ENCODE measurements at regions not wholly inside any gene's neighbourhood (a gene's known extent, or its start where the extent isn't known, plus 50 kb on each side); places are given as distances from the start of the nearest gene placed in this dataset.
A peak's percentile ranks its signal among the peaks of the same experiment; 100 is the strongest.
"Not testable (repeated sequence)": the region's sequence is repeated elsewhere in the genome, so short reads cannot be mapped to it uniquely, and the experiment has no call there.

GRCh38 chr12:131192951-131193350 is 239.2 kb downstream of the ADGRD1 start:
- DNase-seq (ENCODE audit: low read depth in 1 of 2, low spot score in 1 of 2), result no peak
- no peak for TF ChIP-seq JUND (IDR thresholded peaks at IDR 0.05; ENCODE audit: low read depth)
- in situ Hi-C loops (cut with HindIII; ENCODE audit: low pct_unique_long_range_greater_than_20kb, low sequenced_read_pairs), result no loop called here

GRCh38 chr12:131194166-131194565 is 240.5 kb downstream of the ADGRD1 start:
- peak in 1 of 2 experiments; percentile 54 for DNase-seq (ENCODE audit: low read depth in 1 of 2, low spot score in 1 of 2)
- TF ChIP-seq JUND (IDR thresholded peaks at IDR 0.05; ENCODE audit: low read depth), result no peak
- in situ Hi-C loops (cut with HindIII; ENCODE audit: low pct_unique_long_range_greater_than_20kb, low sequenced_read_pairs), result no loop called here

GRCh38 chr12:131195796-131196195 is 242.1 kb downstream of the ADGRD1 start:
- no peak for DNase-seq (ENCODE audit: low read depth in 1 of 2, low spot score in 1 of 2)
- TF ChIP-seq JUND (IDR thresholded peaks at IDR 0.05; ENCODE audit: low read depth), result no peak
- in situ Hi-C loops (cut with HindIII; ENCODE audit: low pct_unique_long_range_greater_than_20kb, low sequenced_read_pairs), result no loop called here

GRCh38 chr12:131196220-131196619 is 242.5 kb downstream of the ADGRD1 start:
- TF ChIP-seq JUND (IDR thresholded peaks at IDR 0.05; ENCODE audit: low read depth), result no peak
- in situ Hi-C loops (cut with HindIII; ENCODE audit: low pct_unique_long_range_greater_than_20kb, low sequenced_read_pairs), result no loop called here
- DNase-seq (ENCODE audit: low read depth in 1 of 2, low spot score in 1 of 2), result no peak

- DNase-seq (ENCODE audit: low read depth in 1 of 2, low spot score in 1 of 2), result no peak
- no peak for TF ChIP-seq JUND (IDR thresholded peaks at IDR 0.05; ENCODE audit: low read depth)
- in situ Hi-C loops (cut with HindIII; ENCODE audit: low pct_unique_long_range_greater_than_20kb, low sequenced_read_pairs), result no loop called here
Measured at GRCh38 chr12:131197490-131197889, 243.8 kb downstream of the ADGRD1 start.

GRCh38 chr12:131199221-131199620 is 245.5 kb downstream of the ADGRD1 start:
- no peak for DNase-seq (ENCODE audit: low read depth in 1 of 2, low spot score in 1 of 2)
- in situ Hi-C loops (cut with HindIII; ENCODE audit: low pct_unique_long_range_greater_than_20kb, low sequenced_read_pairs), result no loop called here
- no peak for TF ChIP-seq JUND (IDR thresholded peaks at IDR 0.05; ENCODE audit: low read depth)

- in situ Hi-C loops (cut with HindIII; ENCODE audit: low pct_unique_long_range_greater_than_20kb, low sequenced_read_pairs); DNase-seq (ENCODE audit: low read depth in 1 of 2, low spot score in 1 of 2): not testable (repeated sequence)
Measured at GRCh38 chr12:131201912-131202311, 248.2 kb downstream of the ADGRD1 start.

- in situ Hi-C loops (cut with HindIII; ENCODE audit: low pct_unique_long_range_greater_than_20kb, low sequenced_read_pairs), result no loop called here
- no peak for DNase-seq (ENCODE audit: low read depth in 1 of 2, low spot score in 1 of 2)
- TF ChIP-seq JUND (IDR thresholded peaks at IDR 0.05; ENCODE audit: low read depth), result no peak
Measured at GRCh38 chr12:131202592-131203378, 249.1 kb downstream of the ADGRD1 start.

- no peak for TF ChIP-seq JUND (IDR thresholded peaks at IDR 0.05; ENCODE audit: low read depth)
- in situ Hi-C loops (cut with HindIII; ENCODE audit: low pct_unique_long_range_greater_than_20kb, low sequenced_read_pairs), result no loop called here
- DNase-seq (ENCODE audit: low read depth in 1 of 2, low spot score in 1 of 2), result no peak
Measured at GRCh38 chr12:131203666-131204415, 250.1 kb downstream of the ADGRD1 start.

GRCh38 chr12:131204416-131205274 is 250.9 kb downstream of the ADGRD1 start:
- DNase-seq (ENCODE audit: low read depth in 1 of 2, low spot score in 1 of 2), result no peak
- in situ Hi-C loops (cut with HindIII; ENCODE audit: low pct_unique_long_range_greater_than_20kb, low sequenced_read_pairs), result no loop called here
- TF ChIP-seq JUND (IDR thresholded peaks at IDR 0.05; ENCODE audit: low read depth), result no peak

- in situ Hi-C loops (cut with HindIII; ENCODE audit: low pct_unique_long_range_greater_than_20kb, low sequenced_read_pairs); DNase-seq (ENCODE audit: low read depth in 1 of 2, low spot score in 1 of 2): not testable (repeated sequence)
Measured at GRCh38 chr12:131205275-131205933, 251.7 kb downstream of the ADGRD1 start.

GRCh38 chr12:131206630-131207299 is 253.1 kb downstream of the ADGRD1 start:
- DNase-seq (ENCODE audit: low read depth in 1 of 2, low spot score in 1 of 2), result not testable (repeated sequence)

GRCh38 chr12:131207300-131207660 is 253.6 kb downstream of the ADGRD1 start:
- in situ Hi-C loops (cut with HindIII; ENCODE audit: low pct_unique_long_range_greater_than_20kb, low sequenced_read_pairs); DNase-seq (ENCODE audit: low read depth in 1 of 2, low spot score in 1 of 2): not testable (repeated sequence)

More at GRCh38 chr12:131206630-131207299, 253.1 kb downstream of the ADGRD1 start:
- in situ Hi-C loops (cut with HindIII; ENCODE audit: low pct_unique_long_range_greater_than_20kb, low sequenced_read_pairs), result not testable (repeated sequence)

GRCh38 chr12:131207841-131208240 is 254.1 kb downstream of the ADGRD1 start:
- DNase-seq (ENCODE audit: low read depth in 1 of 2, low spot score in 1 of 2); in situ Hi-C loops (cut with HindIII; ENCODE audit: low pct_unique_long_range_greater_than_20kb, low sequenced_read_pairs): not testable (repeated sequence)

Data from T47D (cell line).